ENCODE measurements at regions not wholly inside any gene's neighbourhood (a gene's known extent, or its start where the extent isn't known, plus 50 kb on each side); places are given as distances from the start of the nearest gene placed in this dataset.

DNA sequence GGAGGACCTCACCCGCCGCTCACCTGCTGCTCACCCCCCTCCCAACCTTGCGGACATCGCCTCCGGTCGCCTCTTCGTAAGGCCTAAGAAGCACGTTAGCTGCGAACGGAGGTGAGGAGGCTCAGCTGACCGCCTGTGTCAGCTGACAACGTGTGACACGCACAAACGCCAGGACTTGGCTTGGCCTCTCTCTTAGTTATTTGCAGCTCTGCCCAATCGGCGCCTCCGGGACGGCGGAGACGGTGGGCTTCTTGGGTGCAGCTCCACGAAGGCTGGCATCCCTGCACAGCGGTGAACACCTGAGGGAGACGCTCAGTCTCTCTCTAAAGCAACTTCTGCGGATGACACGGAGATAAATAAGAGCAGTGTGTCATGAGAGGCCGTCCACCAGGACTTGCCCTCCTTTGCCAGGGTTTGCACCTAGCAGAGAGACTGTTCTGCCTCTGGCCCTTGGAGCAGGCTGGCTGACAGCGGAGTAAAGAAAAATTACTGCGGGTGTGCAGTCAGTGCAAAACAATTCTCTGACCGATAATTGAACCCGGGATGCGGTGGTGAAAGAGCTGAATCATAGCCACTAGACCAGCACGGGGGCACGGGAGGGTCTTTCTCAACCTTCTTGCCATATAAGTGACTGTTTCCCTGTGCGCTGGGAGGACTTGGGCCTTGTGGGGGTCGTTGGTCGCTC lies 318.9 kb downstream of the FAM72C start (continued):
- TF ChIP-seq EP300 (IDR thresholded peaks at IDR 0.05; ENCODE audit: borderline replicate concordance in 1 of 2, low read depth in 1 of 2, low read length in 1 of 2) (no peak), RCOR1 (IDR thresholded peaks at IDR 0.05; ENCODE audit: low read length) (no peak), SMC3 (IDR thresholded peaks at IDR 0.05; ENCODE audit: low read depth, low read length) (no peak), NRF1 (IDR thresholded peaks at IDR 0.05; ENCODE audit: low read depth, low read length) (no peak)

DNA sequence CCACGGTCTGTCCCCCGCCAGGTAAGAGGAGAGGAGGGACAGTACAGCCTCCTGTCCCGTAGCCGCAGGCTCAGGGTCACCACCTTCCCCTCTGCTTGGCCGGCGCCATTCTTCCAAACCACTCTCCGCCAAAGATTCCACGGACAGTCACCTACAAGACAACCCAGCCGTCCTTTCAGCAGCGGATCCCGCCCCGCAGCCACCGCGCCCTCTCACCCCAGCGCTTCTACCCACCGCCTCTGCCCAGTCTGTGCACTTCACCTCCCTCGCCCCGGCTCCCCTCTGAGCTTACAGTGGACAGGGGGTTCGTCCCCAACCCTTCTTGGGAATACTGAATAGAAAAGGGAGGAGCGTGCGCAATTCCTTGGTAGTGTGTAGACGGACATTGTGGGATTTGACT lies 319.6 kb downstream of the FAM72C start:
- Histone ChIP-seq H3K79me2 (ENCODE audit: insufficient read depth) (no peaks in the 10 kb centered on the region), H3K27me3 (ENCODE audit: insufficient read depth) (peaks cover 56% of the 10 kb centered on the region), H3K9ac (no peak overlapping the region), H3K27ac (ENCODE audit: low read depth in 2 of 2, low read length in 1 of 2) (no peak overlapping the region), H4K20me1 (ENCODE audit: insufficient read depth) (no peaks in the 10 kb centered on the region), H3K9me3 (no peaks in the 10 kb centered on the region), H3F3A (replicated peaks; ENCODE audit: insufficient read depth) (no peaks in the 10 kb centered on the region), H3K36me3 (replicated peaks in 1 of 2; ENCODE audit: control insufficient read depth in 1 of 2, insufficient read depth in 2 of 2, low read length in 1 of 2) (no peaks in the 10 kb centered on the region), H3K4me1 (ENCODE audit: control insufficient read depth in 1 of 2, insufficient read depth in 2 of 2, low read depth in 1 of 2, low read length in 1 of 2) (no peaks in the 10 kb centered on the region), H3K9me2 (no peaks in the 10 kb centered on the region), H2AFZ (ENCODE audit: low read depth) (no peak overlapping the region), H3K4me3 (ENCODE audit: low read depth in 2 of 2, low read length in 1 of 2) (no peak overlapping the region), H3K4me2 (no peak overlapping the region)
- 3% methylated on average over 17 of the region's 22 CpGs for WGBS (ENCODE audit: low lambda C conversion rate)
- ChIA-PET CTCF (no interaction called here), POLR2A (no interaction called here)
- TF ChIP-seq TCF12 (IDR thresholded peaks at IDR 0.05) (no peak), MXI1 (IDR thresholded peaks at IDR 0.05; ENCODE audit: low read depth, low read length) (no peak), SMC3 (IDR thresholded peaks at IDR 0.05; ENCODE audit: low read depth, low read length) (no peak), GATA2 (CRISPR knock-in tag; IDR thresholded peaks at IDR 0.05) (no peak), TEAD4 (IDR thresholded peaks at IDR 0.05; ENCODE audit: borderline replicate concordance, insufficient read depth) (no peak), FOXM1 (IDR thresholded peaks at IDR 0.05; ENCODE audit: low read depth) (no peak), RAD21 (IDR thresholded peaks at IDR 0.05; ENCODE audit: low read length) (no peak), YY1 (IDR thresholded peaks at IDR 0.05; ENCODE audit: low read depth) (no peak), REST (IDR thresholded peaks at IDR 0.05; ENCODE audit: low read depth, low read length) (no peak), USF1 (IDR thresholded peaks at IDR 0.05; ENCODE audit: borderline replicate concordance, low read depth) (no peak), NRF1 (IDR thresholded peaks at IDR 0.05; ENCODE audit: low read depth, low read length) (no peak), MAX (IDR thresholded peaks at IDR 0.05; ENCODE audit: low read depth) (no peak), POLR2AphosphoS5 (IDR thresholded peaks at IDR 0.05; ENCODE audit: low read depth, low read length) (no peak), GABPA (IDR thresholded peaks at IDR 0.05; ENCODE audit: low read depth) (no peak), EZH2phosphoT487 (IDR thresholded peaks at IDR 0.05; ENCODE audit: borderline replicate concordance, low read depth) (no peak), FOSL2 (IDR thresholded peaks at IDR 0.05; ENCODE audit: borderline replicate concordance, low read depth) (no peak)
- TF ChIP-seq, protein P1, sequence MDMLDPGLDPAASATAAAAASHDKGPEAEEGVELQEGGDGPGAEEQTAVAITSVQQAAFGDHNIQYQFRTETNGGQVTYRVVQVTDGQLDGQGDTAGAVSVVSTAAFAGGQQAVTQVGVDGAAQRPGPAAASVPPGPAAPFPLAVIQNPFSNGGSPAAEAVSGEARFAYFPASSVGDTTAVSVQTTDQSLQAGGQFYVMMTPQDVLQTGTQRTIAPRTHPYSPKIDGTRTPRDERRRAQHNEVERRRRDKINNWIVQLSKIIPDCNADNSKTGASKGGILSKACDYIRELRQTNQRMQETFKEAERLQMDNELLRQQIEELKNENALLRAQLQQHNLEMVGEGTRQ (IDR thresholded peaks at IDR 0.05; ENCODE audit: borderline replicate concordance, low read depth, low read length), result no peak
- TF ChIP-seq, protein P2, sequence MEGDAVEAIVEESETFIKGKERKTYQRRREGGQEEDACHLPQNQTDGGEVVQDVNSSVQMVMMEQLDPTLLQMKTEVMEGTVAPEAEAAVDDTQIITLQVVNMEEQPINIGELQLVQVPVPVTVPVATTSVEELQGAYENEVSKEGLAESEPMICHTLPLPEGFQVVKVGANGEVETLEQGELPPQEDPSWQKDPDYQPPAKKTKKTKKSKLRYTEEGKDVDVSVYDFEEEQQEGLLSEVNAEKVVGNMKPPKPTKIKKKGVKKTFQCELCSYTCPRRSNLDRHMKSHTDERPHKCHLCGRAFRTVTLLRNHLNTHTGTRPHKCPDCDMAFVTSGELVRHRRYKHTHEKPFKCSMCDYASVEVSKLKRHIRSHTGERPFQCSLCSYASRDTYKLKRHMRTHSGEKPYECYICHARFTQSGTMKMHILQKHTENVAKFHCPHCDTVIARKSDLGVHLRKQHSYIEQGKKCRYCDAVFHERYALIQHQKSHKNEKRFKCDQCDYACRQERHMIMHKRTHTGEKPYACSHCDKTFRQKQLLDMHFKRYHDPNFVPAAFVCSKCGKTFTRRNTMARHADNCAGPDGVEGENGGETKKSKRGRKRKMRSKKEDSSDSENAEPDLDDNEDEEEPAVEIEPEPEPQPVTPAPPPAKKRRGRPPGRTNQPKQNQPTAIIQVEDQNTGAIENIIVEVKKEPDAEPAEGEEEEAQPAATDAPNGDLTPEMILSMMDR (IDR thresholded peaks at IDR 0.05), result no peak
- no peak for DNase-seq
